Stomach (tissue), 4 donors: ENCODE measurements at regions not wholly inside any gene's neighbourhood (a gene's known extent, or its start where the extent isn't known, plus 50 kb on each side); places are given as distances from the start of the nearest gene placed in this dataset.

Source experiments
- POLR2A ChIP-seq, 4 donors: fragments of 450-650 bp; IDR thresholded peaks; one replicate each; pipeline ENCODE4 v1.6.1; 2016; ENCODE audit warnings: antibody characterized with exemption in 4 of 4, control low read depth in 2 of 4, mild to moderate bottlenecking in 1 of 4, moderate library complexity in 1 of 4
- POLR2AphosphoS5 ChIP-seq, 3 donors: sonication (generic); formaldehyde crosslinking; IDR thresholded peaks; one replicate each; pipeline ENCODE4 v1.6.1; 2016; ENCODE audit warnings: antibody characterized with exemption in 3 of 3

GRCh38 chr18:76275727-76276313 lies 219.2 kb downstream of the ZNF516 start:
- no peak for TF ChIP-seq POLR2A (IDR thresholded peaks at IDR 0.05)
- TF ChIP-seq POLR2AphosphoS5 (IDR thresholded peaks at IDR 0.05) = no peak
